H9 (cell line): ENCODE measurements at regions not wholly inside any gene's neighbourhood (a gene's known extent, or its start where the extent isn't known, plus 50 kb on each side); places are given as distances from the start of the nearest gene placed in this dataset.
A peak's percentile ranks its signal among the peaks of the same experiment; 100 is the strongest.
"Not testable (repeated sequence)": the region's sequence is repeated elsewhere in the genome, so short reads cannot be mapped to it uniquely, and the experiment has no call there.

Experiments used
- DNase-seq: peaks from one replicate; pipeline ENCODE4 v3.0.0-alpha.2; 2017
- H2AFZ ChIP-seq: one replicate; pipeline ENCODE4 v1.6.1; 2013; ENCODE audit warnings: mild to moderate bottlenecking, low read length, control low read depth, moderate library complexity
- H2AK5ac ChIP-seq: 2 replicates; pipeline ENCODE4 v1.6.1; 2013; ENCODE audit warnings: low read length, control low read depth, mixed read lengths; ENCODE audit not compliant: insufficient read length
- H2BK120ac ChIP-seq: one replicate; pipeline ENCODE4 v1.6.1; 2013; ENCODE audit warnings: low read depth, mild to moderate bottlenecking, low read length, control low read depth, inconsistent platforms; ENCODE audit not compliant: poor library complexity, severe bottlenecking
- H2BK12ac ChIP-seq: 2 replicates; pipeline ENCODE4 v1.6.1; 2013; ENCODE audit warnings: low read length, control low read depth, mixed read lengths, low read depth; ENCODE audit not compliant: insufficient read length
- H2BK15ac ChIP-seq: 2 replicates; pipeline ENCODE4 v1.6.1; 2013; ENCODE audit warnings: low read depth, low read length, control low read depth
- H2BK20ac ChIP-seq: one replicate; pipeline ENCODE4 v1.6.1; 2013; ENCODE audit warnings: low read depth, mild to moderate bottlenecking, low read length, control low read depth, inconsistent platforms; ENCODE audit not compliant: poor library complexity, severe bottlenecking
- H2BK5ac ChIP-seq: 2 replicates; pipeline ENCODE4 v1.6.1; 2013; ENCODE audit warnings: low read length, control low read depth, mixed read lengths; ENCODE audit not compliant: insufficient read length
- H3K14ac ChIP-seq: 2 replicates; pipeline ENCODE4 v1.6.1; 2013; ENCODE audit warnings: low read length, control low read depth; ENCODE audit not compliant: insufficient read depth
- H3K18ac ChIP-seq: 2 replicates; pipeline ENCODE4 v1.6.1; 2013; ENCODE audit warnings: low read depth, mild to moderate bottlenecking, mixed read lengths, low read length, control low read depth; ENCODE audit not compliant: insufficient read length
- H3K23ac ChIP-seq: 2 replicates; pipeline ENCODE4 v1.6.1; 2013; ENCODE audit warnings: low read length, control low read depth, mixed read lengths, low read depth; ENCODE audit not compliant: insufficient read length
- H3K23me2 ChIP-seq: 2 replicates; pipeline ENCODE4 v1.6.1; 2013; ENCODE audit warnings: low read depth, mild to moderate bottlenecking, mixed read lengths, low read length, control low read depth; ENCODE audit not compliant: insufficient read length, poor library complexity, severe bottlenecking
- H3K27ac ChIP-seq: 2 replicates; pipeline ENCODE4 v1.5.1; 2013; ENCODE audit warnings: low read length, control low read depth, mixed read lengths, low read depth; ENCODE audit not compliant: insufficient read length
- H3K27me3 ChIP-seq: 2 replicates; pipeline ENCODE4 v1.6.1; 2013; ENCODE audit warnings: low read length, control low read depth, inconsistent platforms; ENCODE audit not compliant: insufficient read depth
- H3K4ac ChIP-seq: 2 replicates; pipeline ENCODE4 v1.6.1; 2013; ENCODE audit warnings: low read depth, mild to moderate bottlenecking, control low read depth, inconsistent platforms, low read length, moderate library complexity
- H3K4me1 ChIP-seq: 2 replicates; pipeline ENCODE4 v1.6.1; 2013; ENCODE audit warnings: low read length, control low read depth, inconsistent platforms; ENCODE audit not compliant: insufficient read depth
- H3K4me2 ChIP-seq: 2 replicates; pipeline ENCODE4 v1.6.1; 2013; ENCODE audit warnings: low read length, control low read depth, mixed read lengths; ENCODE audit not compliant: insufficient read length, insufficient read depth
- H3K56ac ChIP-seq: 2 replicates; pipeline ENCODE4 v1.6.1; 2013; ENCODE audit warnings: low read depth, mild to moderate bottlenecking, mixed read lengths, low read length, control low read depth; ENCODE audit not compliant: insufficient read length
- H3K79me1 ChIP-seq: 2 replicates; pipeline ENCODE4 v1.6.1; 2013; ENCODE audit warnings: low read depth, mild to moderate bottlenecking, moderate library complexity, low read length, control low read depth, inconsistent platforms; ENCODE audit not compliant: insufficient read depth, poor library complexity, severe bottlenecking
- H3K79me2 ChIP-seq: 2 replicates; pipeline ENCODE4 v1.6.1; 2013; ENCODE audit warnings: low read length, control low read depth, inconsistent platforms; ENCODE audit not compliant: insufficient read depth
- H3K9ac ChIP-seq: 2 replicates; pipeline ENCODE4 v1.6.1; 2013; ENCODE audit warnings: low read length, control low read depth, mixed read lengths; ENCODE audit not compliant: insufficient read length; ENCODE audit errors: extremely low read depth
- H3K9me3 ChIP-seq: one replicate; pipeline ENCODE4 v1.6.1; 2013; ENCODE audit warnings: low read depth, low read length, inconsistent platforms; ENCODE audit not compliant: control insufficient read depth
- H3T11ph ChIP-seq: one replicate; pipeline ENCODE4 v1.6.1; 2013; ENCODE audit warnings: mild to moderate bottlenecking, low read length, control low read depth, inconsistent platforms
- H4K20me1 ChIP-seq: one replicate; pipeline ENCODE4 v1.6.1; 2013; ENCODE audit not compliant: control insufficient read depth, insufficient read length, insufficient read depth
- H4K5ac ChIP-seq: 2 replicates; pipeline ENCODE4 v1.6.1; 2013; ENCODE audit warnings: low read depth, mild to moderate bottlenecking, mixed read lengths, low read length, control low read depth; ENCODE audit not compliant: insufficient read length
- H4K8ac ChIP-seq: replicated peaks from 2 replicates; pipeline ENCODE4 v1.6.1; 2013; ENCODE audit warnings: low read length, control low read depth, mixed read lengths, low read depth; ENCODE audit not compliant: insufficient read length
- H4K91ac ChIP-seq: 2 replicates; pipeline ENCODE4 v1.6.1; 2013; ENCODE audit warnings: low read depth, mild to moderate bottlenecking, moderate library complexity, mixed read lengths, low read length, control low read depth; ENCODE audit not compliant: insufficient read length
- H3K27ac Mint-ChIP-seq, 3 experiments: 2 replicates in 2 of 3; 3 replicates in 1 of 3; pipeline ENCODE4 v1.8.0; 2020 to 2021; ENCODE audit warnings: mixed read lengths in 3 of 3, mild to moderate bottlenecking in 1 of 3, moderate library complexity in 1 of 3
- H3K27me3 Mint-ChIP-seq: 2 replicates; pipeline ENCODE4 v1.8.0; 2021; ENCODE audit warnings: low read depth, mild to moderate bottlenecking, moderate library complexity, mixed read lengths
- H3K36me3 Mint-ChIP-seq, 3 experiments: 2 replicates in 2 of 3; 3 replicates in 1 of 3; pipeline ENCODE4 v1.8.0; 2020 to 2021; ENCODE audit warnings: low read depth in 3 of 3, mixed read lengths in 3 of 3; ENCODE audit not compliant: insufficient read depth in 1 of 3
- H3K4me1 Mint-ChIP-seq, 2 experiments: 2 replicates each; pipeline ENCODE4 v1.8.0; 2020; ENCODE audit warnings: mixed read lengths in 2 of 2
- H3K4me3 Mint-ChIP-seq, 2 experiments: 2 replicates in 1 of 2; 3 replicates in 1 of 2; pipeline ENCODE4 v1.8.0; 2020 to 2021; ENCODE audit warnings: mild to moderate bottlenecking in 2 of 2, mixed read lengths in 2 of 2, moderate library complexity in 1 of 2
- H3K9me3 Mint-ChIP-seq, 2 experiments: 2 replicates in 1 of 2; 3 replicates in 1 of 2; pipeline ENCODE4 v1.8.0; 2020; ENCODE audit warnings: mild to moderate bottlenecking in 2 of 2, mixed read lengths in 2 of 2, moderate library complexity in 1 of 2
- WGBS: extraction: QIAGEN DNeasy Blood & Tissue Kit; methylation state at CpG from one replicate; pipeline ENCODE4 v1.1.7; 2013; ENCODE audit warnings: missing lambda C conversion rate, low lambda C conversion rate, mixed read lengths; ENCODE audit not compliant: insufficient read length; ENCODE audit errors: extremely low coverage; 5-methylcytosine and 5-hydroxymethylcytosine counted together
- TF ChIP-seq, protein P1 (sequence below): fragments of 200-600 bp; sonication (generic); conservative IDR thresholded peaks from 3 replicates; pipeline ENCODE4 v1.8.0; 2021; ENCODE audit warnings: antibody characterized with exemption, mild to moderate bottlenecking

DNA sequence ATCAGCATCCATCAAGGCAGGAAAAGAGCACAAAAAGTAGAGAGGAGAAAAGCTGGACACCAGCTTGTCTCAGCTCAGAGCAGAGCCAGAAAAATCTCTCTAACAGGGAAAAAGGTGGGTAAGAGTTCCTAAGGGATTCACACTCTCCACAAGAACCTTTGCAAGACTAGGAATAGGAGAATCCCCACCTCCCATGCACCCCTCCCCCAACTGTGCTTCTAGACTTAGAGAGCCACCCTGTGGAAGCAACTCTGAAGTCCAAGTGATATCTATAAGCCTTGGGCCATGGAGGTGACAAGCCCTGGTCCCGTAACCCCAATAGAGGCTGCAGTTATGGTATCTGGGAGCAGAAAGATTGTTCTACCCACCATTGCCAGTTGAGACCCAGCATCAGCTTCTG, 267.6 kb upstream of the MTMR8 start:
- H3K9me3 Mint-ChIP-seq: peaks cover 74 to 76% of the 10 kb centered on the region in 2 experiments
- TF ChIP-seq, protein P1, sequence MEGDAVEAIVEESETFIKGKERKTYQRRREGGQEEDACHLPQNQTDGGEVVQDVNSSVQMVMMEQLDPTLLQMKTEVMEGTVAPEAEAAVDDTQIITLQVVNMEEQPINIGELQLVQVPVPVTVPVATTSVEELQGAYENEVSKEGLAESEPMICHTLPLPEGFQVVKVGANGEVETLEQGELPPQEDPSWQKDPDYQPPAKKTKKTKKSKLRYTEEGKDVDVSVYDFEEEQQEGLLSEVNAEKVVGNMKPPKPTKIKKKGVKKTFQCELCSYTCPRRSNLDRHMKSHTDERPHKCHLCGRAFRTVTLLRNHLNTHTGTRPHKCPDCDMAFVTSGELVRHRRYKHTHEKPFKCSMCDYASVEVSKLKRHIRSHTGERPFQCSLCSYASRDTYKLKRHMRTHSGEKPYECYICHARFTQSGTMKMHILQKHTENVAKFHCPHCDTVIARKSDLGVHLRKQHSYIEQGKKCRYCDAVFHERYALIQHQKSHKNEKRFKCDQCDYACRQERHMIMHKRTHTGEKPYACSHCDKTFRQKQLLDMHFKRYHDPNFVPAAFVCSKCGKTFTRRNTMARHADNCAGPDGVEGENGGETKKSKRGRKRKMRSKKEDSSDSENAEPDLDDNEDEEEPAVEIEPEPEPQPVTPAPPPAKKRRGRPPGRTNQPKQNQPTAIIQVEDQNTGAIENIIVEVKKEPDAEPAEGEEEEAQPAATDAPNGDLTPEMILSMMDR: no peak
- H2AK5ac ChIP-seq: no peak overlapping the region
- H2BK12ac ChIP-seq: no peak overlapping the region
- no peak overlapping the region for H2BK20ac ChIP-seq
- H4K20me1 ChIP-seq: no peaks in the 10 kb centered on the region
- no peak overlapping the region for H4K5ac ChIP-seq
- H2BK15ac ChIP-seq: no peak overlapping the region
- peaks cover 18 to 25% (median 24%) of the 10 kb centered on the region in 3 experiments for H3K36me3 Mint-ChIP-seq
- no peak overlapping the region for H3K18ac ChIP-seq
- no peaks in the 10 kb centered on the region for H3K79me2 ChIP-seq
- H3K27me3 ChIP-seq: no peaks in the 10 kb centered on the region
- H3K9me3 ChIP-seq: peaks cover 17% of the 10 kb centered on the region
- no peak overlapping the region for H3K4me2 ChIP-seq
- H4K8ac ChIP-seq: no peak overlapping the region
- H3K27ac ChIP-seq: no peak overlapping the region
- H3K9ac ChIP-seq: no peak overlapping the region
- no peak overlapping the region for H3K4me3 Mint-ChIP-seq
- no peak overlapping the region for H2BK5ac ChIP-seq
- peaks cover under 1% of the 10 kb centered on the region in 2 experiments; a peak in 3 of 4 replicates for H3K4me1 Mint-ChIP-seq
- no peak overlapping the region for H2BK120ac ChIP-seq
- H3K14ac ChIP-seq: no peak overlapping the region
- H3K56ac ChIP-seq: no peak overlapping the region
- H3K27me3 Mint-ChIP-seq: peaks cover 2% of the 10 kb centered on the region; the same call in 1 of the 2 replicates
- H3K23ac ChIP-seq: no peak overlapping the region
- H2AFZ ChIP-seq: no peak overlapping the region
- H3K23me2 ChIP-seq: no peaks in the 10 kb centered on the region
- H3T11ph ChIP-seq: no peak overlapping the region
- no CpG with 5 or more reads among the region's 1 CpG for WGBS
- no peaks in the 10 kb centered on the region for H3K79me1 ChIP-seq
- H4K91ac ChIP-seq: no peak overlapping the region
- H3K4me1 ChIP-seq: no peaks in the 10 kb centered on the region
- no peak overlapping the region for H3K4ac ChIP-seq
- H3K27ac Mint-ChIP-seq: no peak overlapping the region
- DNase-seq: no peak

DNA sequence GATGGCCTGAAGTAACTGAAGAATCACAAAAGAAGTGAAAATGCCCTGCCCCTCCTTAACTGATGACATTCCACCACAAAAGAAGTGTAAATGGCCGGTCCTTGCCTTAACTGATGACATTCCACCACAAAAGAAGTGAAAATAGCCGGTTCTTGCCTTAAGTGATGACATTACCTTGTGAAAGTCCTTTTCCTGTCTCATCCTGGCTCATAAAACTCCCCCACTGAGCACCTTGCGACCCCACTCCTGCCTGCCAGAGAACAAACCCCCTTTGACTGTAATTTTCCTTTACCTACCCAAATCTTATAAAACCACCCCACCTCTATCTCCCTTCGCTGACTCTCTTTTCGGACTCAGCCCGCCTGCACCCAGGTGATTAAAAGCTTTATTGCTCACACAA, 262.0 kb upstream of the MTMR8 start:
- not testable (repeated sequence) for H3K79me2 ChIP-seq, H3K4ac ChIP-seq, H4K5ac ChIP-seq, H3K79me1 ChIP-seq, H2BK120ac ChIP-seq, H3K9ac ChIP-seq, H3K18ac ChIP-seq, H3T11ph ChIP-seq, H3K14ac ChIP-seq, H3K27me3 Mint-ChIP-seq, H2AK5ac ChIP-seq, H2AFZ ChIP-seq, H2BK12ac ChIP-seq, H2BK20ac ChIP-seq, H3K4me2 ChIP-seq, H2BK15ac ChIP-seq, H3K27me3 ChIP-seq, H3K23ac ChIP-seq, H3K23me2 ChIP-seq, H4K20me1 ChIP-seq, H3K56ac ChIP-seq, H4K91ac ChIP-seq, H3K4me1 ChIP-seq, H2BK5ac ChIP-seq, H3K9me3 ChIP-seq, H4K8ac ChIP-seq
- no CpG with 5 or more reads among the region's 6 CpGs for WGBS
- H3K27ac ChIP-seq: peak overlapping the region; percentile 61
- peak overlapping the region; percentile 34 to 97 (median 94); a peak in 6 of 7 replicates for H3K27ac Mint-ChIP-seq
- peak overlapping the region in 1 of 2 experiments; percentile 13; a peak in 3 of 5 replicates for H3K4me3 Mint-ChIP-seq
- peaks cover 27 to 34% (median 30%) of the 10 kb centered on the region in 3 experiments for H3K36me3 Mint-ChIP-seq
- peaks cover 15 to 28% of the 10 kb centered on the region in 2 experiments for H3K4me1 Mint-ChIP-seq
- peak; percentile 65 for DNase-seq
- peaks cover 45% of the 10 kb centered on the region in 2 experiments for H3K9me3 Mint-ChIP-seq
